Hepatocyte (in vitro differentiated cells): ENCODE measurements at regions not wholly inside any gene's neighbourhood (a gene's known extent, or its start where the extent isn't known, plus 50 kb on each side); places are given as distances from the start of the nearest gene placed in this dataset.

ENCODE experiments used
- DNase-seq: peaks from one replicate; pipeline ENCODE4 v3.0.0-alpha.2; 2016; ENCODE audit warnings: low spot score
- H2AFZ ChIP-seq: fragments of 200-600 bp; sonication (generic); 2 replicates; pipeline ENCODE4 v1.6.0; 2016; ENCODE audit warnings: antibody characterized with exemption, mild to moderate bottlenecking
- H3K27ac ChIP-seq: fragments of 200-600 bp; sonication (generic); 2 replicates; pipeline ENCODE4 v1.5.1; 2016; ENCODE audit warnings: mild to moderate bottlenecking
- H3K27me3 ChIP-seq: fragments of 200-600 bp; sonication (generic); 2 replicates; pipeline ENCODE4 v1.6.1; 2016
- H3K36me3 ChIP-seq: fragments of 200-600 bp; sonication (generic); replicated peaks from 2 replicates; pipeline ENCODE4 v1.5.1; 2016; ENCODE audit warnings: low read depth; ENCODE audit not compliant: insufficient read depth
- H3K4me1 ChIP-seq: fragments of 200-600 bp; sonication (generic); 2 replicates; pipeline ENCODE4 v1.5.1; 2016; ENCODE audit warnings: mild to moderate bottlenecking, moderate library complexity; ENCODE audit not compliant: insufficient read depth
- H3K4me2 ChIP-seq: fragments of 200-600 bp; sonication (generic); 2 replicates; pipeline ENCODE4 v1.6.0; 2016
- H3K4me3 ChIP-seq: fragments of 200-600 bp; sonication (generic); 2 replicates; pipeline ENCODE4 v1.5.1; 2016; ENCODE audit warnings: mild to moderate bottlenecking
- H3K79me2 ChIP-seq: fragments of 200-600 bp; sonication (generic); 2 replicates; pipeline ENCODE4 v1.6.0; 2017; ENCODE audit warnings: mild to moderate bottlenecking
- H3K9me2 ChIP-seq: fragments of 200-600 bp; sonication (generic); replicated peaks from 2 replicates; pipeline ENCODE4 v1.6.0; 2017; ENCODE audit warnings: mild to moderate bottlenecking; ENCODE audit not compliant: insufficient read depth
- H3K9me3 ChIP-seq: fragments of 200-600 bp; sonication (generic); 2 replicates; pipeline ENCODE4 v1.5.1; 2016; ENCODE audit warnings: low read depth, mild to moderate bottlenecking
- H4K20me1 ChIP-seq: fragments of 200-600 bp; sonication (generic); 2 replicates; pipeline ENCODE4 v1.6.0; 2016; ENCODE audit warnings: mild to moderate bottlenecking; ENCODE audit not compliant: insufficient read depth, poor library complexity, severe bottlenecking
- CTCF ChIP-seq: fragments of 200-600 bp; sonication (generic); IDR thresholded peaks from 2 replicates; pipeline ENCODE4 v1.5.1; 2016; ENCODE audit warnings: antibody characterized with exemption, mild to moderate bottlenecking; ENCODE audit not compliant: poor library complexity
- EZH2 ChIP-seq: fragments of 200-600 bp; sonication (generic); IDR thresholded peaks from 2 replicates; pipeline ENCODE4 v1.6.1; 2016; ENCODE audit warnings: antibody characterized with exemption, mild to moderate bottlenecking, borderline replicate concordance
- EZH2phosphoT487 ChIP-seq: fragments of 200-600 bp; sonication (generic); IDR thresholded peaks from one replicate; pipeline ENCODE4 v1.6.1; 2018; ENCODE audit warnings: antibody characterized with exemption, mild to moderate bottlenecking, low read depth, moderate library complexity; ENCODE audit not compliant: unreplicated experiment, severe bottlenecking
- WGBS: methylation state at CpG from one replicate; pipeline ENCODE4 v1.1.6; 2016; ENCODE audit warnings: low lambda C conversion rate; ENCODE audit errors: missing lambda C conversion rate; 5-methylcytosine and 5-hydroxymethylcytosine counted together

DNA sequence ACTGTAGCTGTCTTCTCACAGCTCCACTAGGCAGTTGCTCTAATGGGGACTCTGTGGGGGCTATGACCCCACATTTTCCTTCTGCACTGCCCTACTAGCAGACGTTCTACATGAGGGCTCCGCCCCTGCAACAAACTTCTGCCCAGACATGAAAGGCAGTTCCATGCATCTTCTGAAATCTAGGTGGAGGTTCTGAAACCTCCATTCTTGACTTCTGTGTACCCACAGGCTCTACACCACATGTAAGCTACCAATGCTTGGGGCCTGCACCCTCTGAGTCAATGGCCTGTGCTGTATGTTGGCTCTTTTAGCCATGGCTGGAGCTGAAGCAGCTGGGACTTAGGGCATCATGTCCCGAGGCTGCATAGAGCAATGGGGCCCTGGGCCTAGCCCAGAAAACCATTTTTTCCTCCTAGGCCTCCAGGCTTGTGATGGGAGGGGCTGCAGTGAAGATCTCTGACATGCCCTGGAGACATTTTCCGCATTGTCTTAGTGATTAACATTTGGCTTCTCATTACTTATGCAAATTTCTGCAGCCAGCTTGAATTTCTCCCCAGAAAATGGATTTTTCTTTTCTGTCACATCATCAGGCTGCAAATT, 123.0 kb downstream of the MYCN start:
- Histone ChIP-seq H3K4me2 (no peak overlapping the region), H3K79me2 (no peaks in the 10 kb centered on the region), H3K9me2 (no peaks in the 10 kb centered on the region), H3K4me3 (no peak overlapping the region), H4K20me1 (no peaks in the 10 kb centered on the region), H3K27ac (no peak overlapping the region), H3K36me3 (no peaks in the 10 kb centered on the region), H3K4me1 (peaks cover 8% of the 10 kb centered on the region), H3K9me3 (no peaks in the 10 kb centered on the region), H2AFZ (no peak overlapping the region), H3K27me3 (no peaks in the 10 kb centered on the region)
- WGBS: 94% methylated on average over 4 of the region's 4 CpGs
- TF ChIP-seq EZH2 (no peak), CTCF (no peak), EZH2phosphoT487 (no peak)
- no peak for DNase-seq

DNA sequence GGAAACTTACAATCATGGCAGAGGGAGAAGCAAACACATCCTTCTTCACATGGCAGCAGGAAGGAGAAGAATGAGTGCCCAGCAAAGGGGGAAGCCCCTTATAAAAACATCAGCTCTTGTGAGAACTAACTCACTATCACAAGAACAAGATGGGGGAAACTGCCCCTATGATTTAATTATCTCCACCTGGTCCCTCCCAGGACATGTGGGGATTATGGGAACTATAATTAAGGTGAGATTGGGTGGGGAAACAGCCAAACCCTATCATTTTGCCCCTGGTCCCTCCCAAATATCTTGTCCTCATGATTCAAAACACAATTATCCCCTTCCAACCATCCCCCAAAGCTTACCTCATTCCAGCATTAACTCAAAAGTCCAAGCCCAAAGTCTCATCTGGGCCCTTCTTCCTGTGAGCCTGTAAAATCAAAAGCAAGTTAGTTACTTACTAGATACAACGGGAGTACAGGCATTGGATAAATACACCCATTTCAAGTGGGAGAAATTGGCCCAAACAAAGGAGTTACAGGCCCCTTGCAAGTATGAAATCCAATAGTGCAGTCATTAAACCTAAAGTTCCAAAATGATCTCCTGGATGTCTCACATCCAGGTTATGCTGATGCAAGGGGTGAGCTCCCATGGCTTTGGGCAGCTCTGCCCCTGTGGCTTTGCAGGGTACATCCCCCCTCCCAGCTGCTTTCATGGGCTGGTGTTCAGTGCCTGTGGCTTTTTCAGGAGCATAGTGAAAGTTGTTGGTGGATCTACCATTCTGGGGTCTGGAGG, 122.3 kb downstream of the MYCN start:
- no peak for TF ChIP-seq EZH2
- TF ChIP-seq EZH2phosphoT487: no peak
- no peak for TF ChIP-seq CTCF
- no peaks in the 10 kb centered on the region for H3K36me3 ChIP-seq

GRCh38 chr2:16061441-16062217, 121.3 kb downstream of the MYCN start:
- H3K36me3 ChIP-seq: no peaks in the 10 kb centered on the region
- H3K4me1 ChIP-seq: no peaks in the 10 kb centered on the region
- H4K20me1 ChIP-seq: no peaks in the 10 kb centered on the region
- H3K79me2 ChIP-seq: no peaks in the 10 kb centered on the region
- no peak overlapping the region for H3K4me2 ChIP-seq
- 73% methylated on average over 2 of the region's 2 CpGs for WGBS
- no peak overlapping the region for H3K4me3 ChIP-seq
- H2AFZ ChIP-seq: no peak overlapping the region
- no peak for TF ChIP-seq EZH2phosphoT487
- no peak for TF ChIP-seq EZH2
- TF ChIP-seq CTCF: no peak
- H3K27ac ChIP-seq: no peak overlapping the region
- H3K9me3 ChIP-seq: no peaks in the 10 kb centered on the region
- no peaks in the 10 kb centered on the region for H3K27me3 ChIP-seq
- DNase-seq: no peak
- H3K9me2 ChIP-seq: no peaks in the 10 kb centered on the region

More for the DNA sequence above, 122.3 kb downstream of the MYCN start:
- no peaks in the 10 kb centered on the region for H3K79me2 ChIP-seq
- peaks cover 1% of the 10 kb centered on the region for H3K4me1 ChIP-seq
- H2AFZ ChIP-seq: no peak overlapping the region
- H3K4me2 ChIP-seq: no peak overlapping the region
- no peaks in the 10 kb centered on the region for H4K20me1 ChIP-seq
- H3K9me3 ChIP-seq: no peaks in the 10 kb centered on the region
- 86% methylated on average over 1 of the region's 1 CpG for WGBS
- H3K9me2 ChIP-seq: no peaks in the 10 kb centered on the region
- no peaks in the 10 kb centered on the region for H3K27me3 ChIP-seq
- DNase-seq: no peak
- H3K27ac ChIP-seq: no peak overlapping the region
- no peak overlapping the region for H3K4me3 ChIP-seq
